Liver (tissue), 2 donors: ENCODE measurements at regions not wholly inside any gene's neighbourhood (a gene's known extent, or its start where the extent isn't known, plus 50 kb on each side); places are given as distances from the start of the nearest gene placed in this dataset.

Experiments
- CTCF ChIP-seq: fragments of 150-350 bp; IDR thresholded peaks from 2 replicates; pipeline ENCODE4 v1.5.1; 2017; ENCODE audit warnings: improper control_type of control experiment, low read depth, low read length; ENCODE audit not compliant: missing input control
- REST ChIP-seq: IDR thresholded peaks from 2 replicates; pipeline ENCODE4 v1.6.1; 2016; ENCODE audit warnings: antibody characterized with exemption, mild to moderate bottlenecking
- donor health status: healthy.

- TF ChIP-seq CTCF (no peak), REST (no peak)
Measured at GRCh38 chr5:1641041-1641440, 117.3 kb upstream of the LPCAT1 start.
